CD14-positive monocyte (primary cell): ENCODE measurements at regions not wholly inside any gene's neighbourhood (a gene's known extent, or its start where the extent isn't known, plus 50 kb on each side); places are given as distances from the start of the nearest gene placed in this dataset.

Experiments used
- DNase-seq, 3 donors: peaks; one replicate each; pipeline ENCODE4 v3.0.0-alpha.2; 2011 to 2022
- H2AFZ ChIP-seq: 2 replicates; pipeline ENCODE4 v1.6.0; 2012; ENCODE audit warnings: mild to moderate bottlenecking, low read depth, low read length, inconsistent platforms; ENCODE audit not compliant: insufficient read depth, poor library complexity, severe bottlenecking
- H3K27ac ChIP-seq, 2 donors: 1 replicate in 1 of 2; 2 replicates in 1 of 2; pipeline ENCODE4 v1.5.1; 2012 to 2013; ENCODE audit warnings: low read length in 2 of 2, control low read depth in 1 of 2, inconsistent platforms in 1 of 2, low read depth in 1 of 2, mild to moderate bottlenecking in 1 of 2
- H3K27me3 ChIP-seq, 2 donors: one replicate each; pipeline versions ENCODE4 v1.6.0 to v1.6.1; 2011 to 2013; ENCODE audit warnings: low read length in 2 of 2; ENCODE audit not compliant: control insufficient read depth in 2 of 2, insufficient read depth in 2 of 2
- H3K36me3 ChIP-seq, 2 donors: replicated peaks in 1 of 2; 1 replicate in 1 of 2; 2 replicates in 1 of 2; pipeline versions ENCODE4 v1.5.1 to v1.6.1; 2012 to 2013; ENCODE audit warnings: low read length in 2 of 2, control low read depth in 1 of 2, inconsistent platforms in 1 of 2, mild to moderate bottlenecking in 1 of 2; ENCODE audit not compliant: insufficient read depth in 2 of 2, control insufficient read depth in 1 of 2
- H3K4me1 ChIP-seq, 2 donors: 1 replicate in 1 of 2; 2 replicates in 1 of 2; pipeline versions ENCODE4 v1.5.1 to v1.6.1; 2012 to 2013; ENCODE audit warnings: low read length in 2 of 2, control low read depth in 1 of 2, inconsistent platforms in 1 of 2, mild to moderate bottlenecking in 1 of 2, moderate library complexity in 1 of 2; ENCODE audit not compliant: insufficient read depth in 2 of 2, control insufficient read depth in 1 of 2
- H3K4me2 ChIP-seq: replicated peaks from 2 replicates; pipeline ENCODE3; 2012; ENCODE audit warnings: low read length, moderate library complexity, mild to moderate bottlenecking; ENCODE audit not compliant: poor library complexity, severe bottlenecking; ENCODE audit errors: extremely low read depth
- H3K4me3 ChIP-seq, 3 experiments: fragments of 200-600 bp in 1 of 3; sonication (generic) in 1 of 3; replicated peaks in 1 of 3; 1 replicate in 2 of 3; 2 replicates in 1 of 3; pipeline ENCODE4 v1.5.1; 2011 to 2013; ENCODE audit warnings: low read length in 3 of 3, mild to moderate bottlenecking in 3 of 3, control low read depth in 2 of 3, low read depth in 2 of 3, inconsistent platforms in 1 of 3, moderate library complexity in 1 of 3
- H3K79me2 ChIP-seq: 2 replicates; pipeline ENCODE4 v1.6.0; 2012; ENCODE audit warnings: mild to moderate bottlenecking, control low read depth, inconsistent platforms, low read length, moderate library complexity; ENCODE audit not compliant: insufficient read depth
- H3K9ac ChIP-seq: 2 replicates; pipeline ENCODE4 v1.6.0; 2017; ENCODE audit warnings: low read length, mild to moderate bottlenecking; ENCODE audit not compliant: insufficient read depth, poor library complexity, severe bottlenecking
- H3K9me3 ChIP-seq, 2 donors: replicated peaks in 1 of 2; 1 replicate in 1 of 2; 2 replicates in 1 of 2; pipeline versions ENCODE4 v1.5.1 to v1.6.1; 2012 to 2013; ENCODE audit warnings: low read length in 2 of 2, control low read depth in 1 of 2; ENCODE audit not compliant: control insufficient read depth in 1 of 2, insufficient read depth in 1 of 2
- H4K20me1 ChIP-seq: 2 replicates; pipeline ENCODE4 v1.6.0; 2012; ENCODE audit warnings: mild to moderate bottlenecking, low read length, control low read depth, moderate library complexity; ENCODE audit not compliant: insufficient read depth
- H3K27ac Mint-ChIP-seq, 7 donors: one replicate each; pipeline ENCODE4 v1.8.0; 2020; ENCODE audit warnings: mild to moderate bottlenecking in 7 of 7, mixed read lengths in 7 of 7, moderate library complexity in 6 of 7, inconsistent platforms in 2 of 7
- H3K27me3 Mint-ChIP-seq, 3 donors: one replicate each; pipeline ENCODE4 v1.8.0; 2021 to 2022; ENCODE audit warnings: low read depth in 3 of 3, mild to moderate bottlenecking in 3 of 3, mixed read lengths in 3 of 3, moderate library complexity in 3 of 3, inconsistent platforms in 1 of 3
- H3K36me3 Mint-ChIP-seq, 2 donors: one replicate each; pipeline ENCODE4 v1.8.0; 2020; ENCODE audit warnings: mixed read lengths in 2 of 2, inconsistent platforms in 1 of 2, mild to moderate bottlenecking in 1 of 2
- H3K4me1 Mint-ChIP-seq: one replicate; pipeline ENCODE4 v1.8.0; 2020; ENCODE audit warnings: mild to moderate bottlenecking, mixed read lengths
- H3K4me3 Mint-ChIP-seq, 2 donors: one replicate each; pipeline ENCODE4 v1.8.0; 2020; ENCODE audit warnings: mild to moderate bottlenecking in 2 of 2, mixed read lengths in 2 of 2, moderate library complexity in 1 of 2
- H3K9me3 Mint-ChIP-seq, 7 donors: one replicate each; pipeline ENCODE4 v1.8.0; 2020 to 2022; ENCODE audit warnings: mixed read lengths in 7 of 7, mild to moderate bottlenecking in 6 of 7, moderate library complexity in 6 of 7, inconsistent platforms in 2 of 7
- WGBS: methylation state at CpG from one replicate; pipeline ENCODE4 v1.1.5; 2013; ENCODE audit warnings: missing lambda C conversion rate; ENCODE audit not compliant: insufficient coverage; 5-methylcytosine and 5-hydroxymethylcytosine counted together
- intact Hi-C, 2 donors: fragments of 100-400 bp; cut with micrococcal nuclease; formaldehyde crosslinking; loops; one replicate each; pipeline versions ENCODE4 v1.15.0 to v1.15.1; 2023
- TF ChIP-seq, protein P1 (sequence below): fragments of 200-600 bp; IDR thresholded peaks from one replicate; pipeline ENCODE4 v1.8.0; 2022; ENCODE audit warnings: antibody characterized with exemption, mild to moderate bottlenecking

DNA sequence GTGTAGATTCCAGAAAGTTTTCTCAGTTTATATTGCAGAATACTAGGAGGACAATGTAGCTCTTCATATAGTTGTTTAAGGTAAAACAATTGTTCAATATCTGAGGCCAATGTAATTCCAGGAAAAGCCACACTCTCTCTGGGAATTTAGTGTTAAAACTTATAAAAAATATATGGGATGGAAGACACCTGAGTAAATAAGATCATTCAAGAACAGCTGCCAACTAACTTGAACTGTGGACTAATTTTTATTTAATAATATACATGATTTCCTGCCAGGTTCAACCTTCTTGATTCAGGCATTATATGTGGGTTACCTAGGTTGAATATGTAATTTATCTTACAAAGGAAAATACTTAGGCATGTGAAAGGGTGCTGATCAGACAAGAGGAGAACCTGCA is 841.1 kb upstream of the PRR20A start:
- Histone ChIP-seq H3K79me2 (no peaks in the 10 kb centered on the region), H3K36me3 (no peaks in the 10 kb centered on the region), H3K4me1 (no peaks in the 10 kb centered on the region), H3K9ac (no peak overlapping the region), H2AFZ (no peak overlapping the region), H4K20me1 (no peaks in the 10 kb centered on the region), H3K4me3 (no peak overlapping the region), H3K9me3 (peaks cover 0 to 3% of the 10 kb centered on the region in 2 donors), H3K27ac (no peak overlapping the region), H3K27me3 (no peaks in the 10 kb centered on the region), H3K4me2 (no peak overlapping the region)
- H3K9me3 Mint-ChIP-seq = peaks cover 0 to 6% (median 0%) of the 10 kb centered on the region in 7 donors
- no peak for DNase-seq
- H3K27me3 Mint-ChIP-seq = no peaks in the 10 kb centered on the region
- no peak overlapping the region for H3K27ac Mint-ChIP-seq
- H3K4me1 Mint-ChIP-seq = no peaks in the 10 kb centered on the region
- no peaks in the 10 kb centered on the region for H3K36me3 Mint-ChIP-seq
- intact Hi-C loops = no loop called here
- H3K4me3 Mint-ChIP-seq = no peak overlapping the region
- TF ChIP-seq, protein P1, sequence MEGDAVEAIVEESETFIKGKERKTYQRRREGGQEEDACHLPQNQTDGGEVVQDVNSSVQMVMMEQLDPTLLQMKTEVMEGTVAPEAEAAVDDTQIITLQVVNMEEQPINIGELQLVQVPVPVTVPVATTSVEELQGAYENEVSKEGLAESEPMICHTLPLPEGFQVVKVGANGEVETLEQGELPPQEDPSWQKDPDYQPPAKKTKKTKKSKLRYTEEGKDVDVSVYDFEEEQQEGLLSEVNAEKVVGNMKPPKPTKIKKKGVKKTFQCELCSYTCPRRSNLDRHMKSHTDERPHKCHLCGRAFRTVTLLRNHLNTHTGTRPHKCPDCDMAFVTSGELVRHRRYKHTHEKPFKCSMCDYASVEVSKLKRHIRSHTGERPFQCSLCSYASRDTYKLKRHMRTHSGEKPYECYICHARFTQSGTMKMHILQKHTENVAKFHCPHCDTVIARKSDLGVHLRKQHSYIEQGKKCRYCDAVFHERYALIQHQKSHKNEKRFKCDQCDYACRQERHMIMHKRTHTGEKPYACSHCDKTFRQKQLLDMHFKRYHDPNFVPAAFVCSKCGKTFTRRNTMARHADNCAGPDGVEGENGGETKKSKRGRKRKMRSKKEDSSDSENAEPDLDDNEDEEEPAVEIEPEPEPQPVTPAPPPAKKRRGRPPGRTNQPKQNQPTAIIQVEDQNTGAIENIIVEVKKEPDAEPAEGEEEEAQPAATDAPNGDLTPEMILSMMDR = no peak

DNA sequence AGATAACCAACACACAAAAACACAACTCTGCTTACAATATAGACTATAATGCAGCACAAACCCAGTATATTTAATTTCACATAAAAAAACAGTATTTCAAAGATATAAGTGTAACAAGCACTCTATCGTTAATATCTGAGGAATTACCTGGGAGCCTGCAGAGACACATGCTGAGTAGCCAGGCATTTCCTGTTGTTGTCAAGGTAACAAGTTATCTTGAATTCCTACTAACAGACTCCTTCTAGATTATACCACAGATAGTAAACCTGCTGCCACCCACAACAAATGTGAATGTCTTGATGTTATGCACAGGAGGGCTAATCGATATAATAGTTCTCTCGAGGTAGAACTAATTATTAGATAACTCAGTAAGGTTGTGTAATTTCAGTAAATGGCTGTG is 826.0 kb upstream of the PRR20A start:
- Histone ChIP-seq H3K4me3 (no peak overlapping the region), H3K79me2 (no peaks in the 10 kb centered on the region), H3K4me1 (no peaks in the 10 kb centered on the region), H3K36me3 (no peaks in the 10 kb centered on the region), H3K27ac (no peak overlapping the region), H3K4me2 (no peak overlapping the region), H4K20me1 (no peaks in the 10 kb centered on the region), H3K9me3 (no peaks in the 10 kb centered on the region), H3K9ac (no peak overlapping the region), H2AFZ (no peak overlapping the region), H3K27me3 (no peaks in the 10 kb centered on the region)
- TF ChIP-seq, protein P1 = no peak
- intact Hi-C loops = no loop called here
- Mint-ChIP-seq H3K4me1 (no peaks in the 10 kb centered on the region), H3K9me3 (peaks cover 0 to 3% (median 0%) of the 10 kb centered on the region in 7 donors), H3K36me3 (no peaks in the 10 kb centered on the region), H3K27me3 (no peaks in the 10 kb centered on the region), H3K4me3 (no peak overlapping the region), H3K27ac (no peak overlapping the region)
- no CpG with 5 or more reads among the region's 3 CpGs for WGBS
- no peak for DNase-seq
